HepG2 (cell line): ENCODE measurements at regions not wholly inside any gene's neighbourhood (a gene's known extent, or its start where the extent isn't known, plus 50 kb on each side); places are given as distances from the start of the nearest gene placed in this dataset.

Source experiments
- CCAR2 ChIP-seq: fragments of 200-400 bp; formaldehyde crosslinking; optimal IDR thresholded peaks from 2 replicates; pipeline ENCODE3; 2018; ENCODE audit warnings: low read depth, mild to moderate bottlenecking, low read length, moderate library complexity
- PBX2 ChIP-seq: IDR thresholded peaks from 2 replicates; pipeline ENCODE4 v1.6.1; 2016; ENCODE audit warnings: control low read depth
- POLR2A ChIP-seq, 2 experiments: IDR thresholded peaks; 2 replicates each; pipeline ENCODE4 v1.6.1; 2011; ENCODE audit warnings: low read depth in 2 of 2, low read length in 2 of 2, mild to moderate bottlenecking in 1 of 2, moderate library complexity in 1 of 2; ENCODE audit not compliant: insufficient read depth in 1 of 2
- TCF12 ChIP-seq, 2 experiments: fragments of 450-650 bp in 1 of 2; sonication (generic) in 1 of 2; formaldehyde crosslinking in 1 of 2; IDR thresholded peaks; 2 replicates each; pipeline versions ENCODE4 v1.6.1 to v1.8.0; 2017 to 2022; ENCODE audit warnings: antibody characterized with exemption in 1 of 2, mild to moderate bottlenecking in 1 of 2, missing genetic modification reagents in 1 of 2, moderate library complexity in 1 of 2
- ZBTB10 ChIP-seq: sonication (generic); formaldehyde crosslinking; IDR thresholded peaks from 2 replicates; pipeline ENCODE4 v1.4.0; 2020; ENCODE audit warnings: missing genetic modification reagents, borderline replicate concordance
- ZNF20 ChIP-seq: sonication (generic); formaldehyde crosslinking; IDR thresholded peaks from 2 replicates; pipeline ENCODE4 v1.4.0; 2020; ENCODE audit warnings: mild to moderate bottlenecking, moderate library complexity, missing genetic modification reagents
- ZNF781 ChIP-seq: sonication (generic); formaldehyde crosslinking; IDR thresholded peaks from 2 replicates; pipeline ENCODE4 v1.5.1; 2020; ENCODE audit warnings: borderline replicate concordance, mild to moderate bottlenecking, missing genetic modification reagents; ENCODE audit errors: not compliant biosample characterization

GRCh38 chr10:44477046-44477425 lies 92.1 kb upstream of the CXCL12 start:
- TF ChIP-seq CCAR2 (no peak), ZNF781 (no peak), ZNF20 (CRISPR knock-in tag) (no peak), ZBTB10 (CRISPR knock-in tag) (no peak), PBX2 (no peak), TCF12 (IDR thresholded peaks at IDR 0.05) (no peak), TCF12 (CRISPR knock-in tag; IDR thresholded peaks at IDR 0.05) (no peak), POLR2A (IDR thresholded peaks at IDR 0.05; ENCODE audit: insufficient read depth in 1 of 2, low read depth in 2 of 2, low read length in 2 of 2) (no peak)
